Activated CD4-positive, alpha-beta T cell treated with anti-CD3 and anti-CD28 coated beads, Interleukin-2, amount 50 U/mL, for 1 hour (primary cell): ENCODE measurements at regions not wholly inside any gene's neighbourhood (a gene's known extent, or its start where the extent isn't known, plus 50 kb on each side); places are given as distances from the start of the nearest gene placed in this dataset.
"Not testable (repeated sequence)": the region's sequence is repeated elsewhere in the genome, so short reads cannot be mapped to it uniquely, and the experiment has no call there.

Experiments used
- DNase-seq: peaks from one replicate; pipeline ENCODE4 v3.0.0-alpha.2; 2020

- no peak for DNase-seq
Measured at GRCh38 chr6:130613176-130613575, 214.0 kb upstream of the SMLR1 start.

DNA sequence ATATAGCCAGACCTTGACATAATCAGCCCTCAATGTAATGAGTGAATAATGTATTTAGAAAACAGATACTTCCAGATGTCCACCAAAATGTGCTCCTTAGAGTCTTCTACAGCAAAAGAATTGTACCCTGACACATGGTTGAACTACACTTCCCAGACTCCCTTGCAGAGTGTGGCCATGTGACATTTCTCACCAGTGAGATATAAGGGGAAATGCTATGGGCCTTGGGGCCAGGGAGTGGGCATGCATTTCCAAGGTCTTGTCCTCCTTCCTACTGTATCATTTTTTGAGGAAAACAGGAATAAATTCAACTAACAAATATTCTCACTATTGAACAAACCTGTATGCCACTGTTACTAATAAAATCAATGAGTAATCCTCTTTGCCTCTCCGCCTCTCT is 211.4 kb upstream of the SMLR1 start:
- DNase-seq, result no peak

- no peak for DNase-seq
Measured at GRCh38 chr6:130617658-130618057, 209.5 kb upstream of the SMLR1 start.

DNA sequence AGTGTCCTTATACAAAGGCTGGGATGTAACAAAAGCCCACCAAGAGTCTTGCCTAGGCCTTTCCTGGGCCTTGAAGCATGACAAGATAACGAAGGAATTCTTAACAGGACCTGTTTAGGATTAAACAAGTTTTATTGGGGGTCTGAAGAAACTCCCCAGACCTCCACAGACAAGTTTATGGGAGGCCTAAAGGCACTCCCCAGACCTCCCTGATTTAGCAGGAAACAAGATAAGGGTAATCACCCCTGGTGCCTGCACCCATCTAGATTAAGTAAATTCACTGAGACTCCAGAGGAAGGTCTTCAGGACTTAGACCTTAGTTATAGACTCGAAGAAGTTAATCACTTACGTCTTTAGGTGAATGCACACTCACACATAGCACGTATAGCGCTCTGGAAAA is 208.4 kb upstream of the SMLR1 start:
- DNase-seq, result not testable (repeated sequence)

DNA sequence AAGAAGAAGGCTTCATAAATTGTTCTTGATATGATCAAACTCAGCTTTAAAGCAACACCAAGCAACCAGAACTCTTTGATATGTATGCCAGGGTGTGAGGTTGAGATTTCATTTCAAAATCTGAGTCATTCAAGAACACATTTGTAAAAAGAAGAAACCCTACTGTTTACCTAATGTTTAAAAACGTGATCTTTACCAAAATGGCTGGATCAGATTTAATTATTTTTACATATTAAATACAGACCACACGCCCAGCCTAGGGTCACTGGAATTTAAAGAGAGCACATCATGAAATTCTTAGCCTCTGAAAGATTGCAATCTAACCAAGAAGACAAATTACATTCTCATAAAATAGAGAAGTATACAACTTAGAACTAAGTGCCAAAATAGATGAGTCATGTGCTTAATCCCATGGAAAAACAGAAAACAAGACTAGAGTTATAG is 206.8 kb upstream of the SMLR1 start:
- DNase-seq, result no peak

- no peak for DNase-seq
Measured at GRCh38 chr6:130622142-130622541, 205.1 kb upstream of the SMLR1 start.

- no peak for DNase-seq
Measured at GRCh38 chr6:130624046-130624445, 203.2 kb upstream of the SMLR1 start.

DNA sequence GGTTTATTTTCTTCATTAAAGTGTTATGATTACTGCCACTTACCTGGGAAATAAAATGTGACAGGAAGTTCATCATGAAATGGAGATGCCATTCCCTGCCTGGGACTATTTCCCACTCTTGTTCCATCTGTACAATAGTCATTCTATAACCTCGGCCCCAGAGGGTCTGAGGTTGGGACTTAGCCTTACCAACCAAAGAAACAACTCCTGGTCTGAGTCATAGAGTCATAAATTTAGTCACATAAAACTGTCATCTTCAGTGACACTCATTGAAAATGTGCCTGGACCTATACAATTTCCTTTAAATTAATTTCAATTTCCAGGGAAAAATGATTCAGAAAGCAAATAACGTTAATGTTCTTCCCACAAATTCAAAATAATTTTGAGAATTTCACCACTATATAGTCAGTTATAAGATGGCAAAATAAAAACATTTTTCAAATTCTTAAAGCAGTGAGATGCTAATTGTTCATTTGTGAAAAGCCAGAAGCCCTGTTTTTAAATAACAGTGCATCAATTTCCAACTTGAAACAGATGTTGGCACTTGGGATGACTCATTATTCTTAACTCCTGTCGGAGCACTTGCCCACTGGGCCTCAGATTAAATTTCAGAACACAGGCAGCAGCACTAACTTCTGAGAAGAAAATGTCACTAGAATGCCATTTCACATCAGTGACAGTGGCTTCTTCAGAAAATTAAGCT is 201.2 kb upstream of the SMLR1 start:
- no peak for DNase-seq

DNA sequence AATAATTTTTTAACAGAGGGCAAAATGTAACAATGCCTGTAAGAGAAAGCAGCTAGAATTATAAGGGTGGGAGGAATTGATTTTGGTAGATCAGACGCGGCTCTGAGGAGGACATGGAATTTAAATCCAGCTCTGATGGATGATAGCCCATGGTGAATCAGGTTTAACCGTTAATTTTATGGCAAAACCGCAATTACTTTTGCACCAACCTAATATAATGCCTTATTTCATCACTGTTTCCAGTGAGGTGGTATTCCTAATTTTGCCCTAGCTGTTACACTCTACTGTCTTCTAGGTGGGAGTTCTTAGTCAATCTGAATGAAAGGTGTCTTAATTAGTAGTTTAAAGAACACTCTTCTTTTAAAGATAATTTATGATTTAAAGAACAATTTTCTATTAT is 198.3 kb upstream of the SMLR1 start:
- no peak for DNase-seq

GRCh38 chr6:130629640-130630039 is 197.6 kb upstream of the SMLR1 start:
- no peak for DNase-seq

- DNase-seq, result no peak
Measured at GRCh38 chr6:130632277-130632676, 194.9 kb upstream of the SMLR1 start.

DNA sequence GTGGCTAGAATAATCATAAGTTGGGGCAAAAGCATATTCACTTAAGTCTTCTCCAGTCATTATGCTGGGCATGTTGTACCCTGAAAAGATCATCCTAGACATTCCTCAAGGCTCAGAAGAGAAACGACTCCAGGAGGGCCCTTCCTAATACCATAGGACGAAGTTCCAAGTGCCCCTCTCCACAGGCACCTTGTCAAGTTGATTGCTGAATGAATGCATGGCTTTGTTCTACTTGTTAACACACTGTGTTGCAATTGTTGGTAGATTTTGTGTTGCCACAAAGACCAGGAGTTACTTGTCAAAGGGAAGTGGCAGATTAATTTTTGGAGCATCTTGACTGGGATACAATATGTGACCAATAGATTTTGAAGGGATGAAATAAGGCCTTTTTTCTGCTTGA is 194.3 kb upstream of the SMLR1 start:
- no peak for DNase-seq

GRCh38 chr6:130643361-130643760 is 183.8 kb upstream of the SMLR1 start:
- DNase-seq, result no peak

DNA sequence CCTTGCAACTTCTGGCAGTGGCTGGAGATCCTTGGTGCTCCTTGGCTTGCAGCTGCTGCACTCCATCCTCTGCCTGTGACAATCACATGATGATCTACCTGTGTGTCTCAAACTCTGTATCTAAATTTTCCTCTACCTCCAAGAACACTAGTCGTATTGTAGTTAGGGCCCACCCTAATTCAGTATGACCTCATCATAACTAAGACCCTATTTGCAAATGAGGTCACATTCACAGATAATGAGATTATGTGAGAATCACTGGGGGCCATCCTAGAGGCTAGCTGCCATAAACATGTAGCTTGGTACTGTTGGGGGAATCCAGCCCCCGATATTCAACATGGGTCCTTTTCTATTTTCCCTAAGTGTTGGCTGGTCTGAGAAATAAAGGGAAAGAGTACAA is 183.0 kb upstream of the SMLR1 start:
- DNase-seq, result no peak

DNA sequence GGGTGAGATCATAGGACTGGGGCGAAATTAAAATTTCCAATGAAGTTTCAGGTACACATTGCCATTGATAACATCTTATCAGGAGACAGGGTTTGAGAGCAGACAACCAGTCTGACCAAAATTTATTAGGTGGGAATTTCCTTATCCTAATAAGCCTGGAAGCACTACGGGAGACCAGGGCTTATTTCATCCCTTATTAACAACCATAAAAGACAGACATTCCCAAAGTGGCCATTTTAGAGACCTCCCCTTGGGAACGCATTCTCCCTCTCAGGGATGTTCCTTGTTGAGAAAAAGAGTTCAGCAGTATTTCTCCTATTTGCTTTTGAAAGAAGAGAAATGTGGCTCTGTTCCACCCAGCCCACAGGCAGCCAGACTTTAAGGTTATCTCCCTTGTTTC is 182.4 kb upstream of the SMLR1 start:
- not testable (repeated sequence) for DNase-seq

GRCh38 chr6:130647246-130647645 is 180.0 kb upstream of the SMLR1 start:
- DNase-seq, result no peak

DNA sequence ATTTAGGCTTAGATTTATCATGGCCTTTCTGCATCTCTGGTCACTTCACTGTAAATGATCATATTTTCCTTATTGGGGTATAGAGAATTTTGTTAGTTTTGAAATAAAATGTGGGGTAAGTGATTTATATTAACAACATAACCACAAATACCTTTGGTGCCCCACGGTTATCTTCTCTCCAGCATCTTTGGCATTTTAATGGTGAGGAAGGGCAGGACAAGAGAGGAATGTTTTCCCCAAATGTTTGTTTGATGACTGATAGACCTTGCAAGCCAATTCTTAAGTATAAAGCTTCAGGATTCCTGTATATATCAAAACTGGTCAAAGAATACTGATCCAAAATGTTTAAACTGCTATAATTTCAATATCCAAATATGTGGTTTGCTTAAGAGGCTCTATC is 171.6 kb upstream of the SMLR1 start:
- DNase-seq, result no peak

GRCh38 chr6:130661077-130661476 is 166.1 kb upstream of the SMLR1 start:
- no peak for DNase-seq

GRCh38 chr6:130666786-130667185 is 160.4 kb upstream of the SMLR1 start:
- DNase-seq, result no peak

GRCh38 chr6:130670142-130670541 is 157.1 kb upstream of the SMLR1 start:
- DNase-seq, result no peak

- DNase-seq, result no peak
Measured at GRCh38 chr6:130671119-130671518, 156.1 kb upstream of the SMLR1 start.

DNA sequence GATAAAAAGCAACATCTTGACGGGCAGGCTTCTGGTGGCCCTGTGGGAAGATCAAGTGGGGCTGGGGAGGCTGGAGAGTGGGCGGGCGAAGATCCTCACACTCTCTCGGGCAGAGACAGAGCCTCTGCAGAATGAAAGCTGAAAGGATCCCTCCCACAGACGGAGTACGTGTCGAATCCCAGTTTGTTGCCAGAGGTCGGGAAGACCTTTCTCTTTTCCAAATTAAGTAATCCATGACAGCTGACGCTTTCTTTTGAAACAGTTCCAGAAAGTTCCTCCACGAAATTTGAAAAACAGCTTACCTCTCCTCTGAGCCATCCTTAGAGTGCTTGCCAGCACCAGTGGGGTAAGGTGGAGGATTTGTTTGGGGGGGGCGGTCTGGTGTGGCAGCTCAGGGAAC is 155.6 kb upstream of the SMLR1 start:
- DNase-seq, result no peak

DNA sequence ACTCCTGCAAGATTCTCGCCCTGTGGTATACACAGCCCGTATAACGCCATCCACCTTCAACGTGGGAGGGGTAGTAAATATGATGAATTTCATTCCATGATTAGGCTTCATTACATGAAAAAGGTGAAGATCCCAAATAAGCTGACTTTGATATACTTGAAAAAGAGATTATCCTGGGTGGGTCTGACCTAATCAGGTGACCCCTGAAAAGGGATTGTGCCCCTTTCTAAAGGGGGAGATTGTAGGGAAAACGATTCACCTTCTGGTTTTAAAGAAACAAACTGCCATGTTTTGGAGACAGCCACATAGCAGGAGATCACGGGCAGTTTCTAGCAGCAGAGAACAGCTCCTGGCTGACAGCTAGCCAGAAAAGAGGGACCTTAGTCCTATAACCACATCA is 155.1 kb upstream of the SMLR1 start:
- DNase-seq, result no peak

DNA sequence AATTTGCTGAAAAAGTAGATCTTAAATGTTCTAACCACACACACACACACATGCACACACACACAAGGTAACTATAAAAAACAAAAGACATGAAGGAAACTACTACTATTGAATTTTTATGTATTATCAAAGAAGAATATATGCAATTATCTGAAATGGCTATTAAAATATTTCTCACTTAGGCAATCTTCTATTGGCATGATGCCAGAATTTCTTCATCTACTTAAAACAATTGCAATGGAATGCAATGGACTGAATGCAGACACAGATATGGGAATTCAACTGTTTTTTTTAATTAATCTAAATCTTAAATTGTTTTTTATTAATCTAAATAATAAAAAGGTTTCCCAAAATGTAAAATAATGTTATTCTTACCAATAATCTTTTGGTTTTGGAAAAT is 152.6 kb upstream of the SMLR1 start:
- no peak for DNase-seq

GRCh38 chr6:130675072-130675471 is 152.1 kb upstream of the SMLR1 start:
- no peak for DNase-seq
